ENCODE measurements at regions not wholly inside any gene's neighbourhood (a gene's known extent, or its start where the extent isn't known, plus 50 kb on each side); places are given as distances from the start of the nearest gene placed in this dataset.

GRCh38 chr3:150118219-150118618 is 147.5 kb upstream of the PFN2 start:
- Histone ChIP-seq H3K27ac (replicated peaks in 1 of 4) (no peak overlapping the region), H3K9me3 (peaks cover 0 to 5% (median 0%) of the 10 kb centered on the region in 4 donors), H3K4me3 (no peak overlapping the region), H3K4me1 (no peaks in the 10 kb centered on the region), H3K27me3 (no peaks in the 10 kb centered on the region), H3K36me3 (no peaks in the 10 kb centered on the region)
- TF ChIP-seq EP300 (IDR thresholded peaks at IDR 0.05), result no peak
- TF ChIP-seq POLR2A (IDR thresholded peaks at IDR 0.05; ENCODE audit: low read depth), result no peak
- TF ChIP-seq POLR2AphosphoS5 (IDR thresholded peaks at IDR 0.05), result no peak
- TF ChIP-seq CTCF (IDR thresholded peaks at IDR 0.05), result no peak
- intact Hi-C loops (cut with DNase I), result no loop called here
- 79% methylated on average over 1 of the region's 1 CpG for WGBS
- no peak for DNase-seq (ENCODE audit: extremely low spot score)

GRCh38 chr3:150117076-150117475 is 146.4 kb upstream of the PFN2 start:
- no peak for DNase-seq (ENCODE audit: extremely low spot score)
- intact Hi-C loops (cut with DNase I), result no loop called here
- WGBS, result 94% methylated on average over 1 of the region's 1 CpG
- H3K9me3 ChIP-seq, result no peaks in the 10 kb centered on the region
- no peaks in the 10 kb centered on the region for H3K27me3 ChIP-seq
- H3K36me3 ChIP-seq, result no peaks in the 10 kb centered on the region
- no peak overlapping the region for H3K4me3 ChIP-seq
- no peak overlapping the region for H3K27ac ChIP-seq (replicated peaks in 1 of 4)
- no peaks in the 10 kb centered on the region for H3K4me1 ChIP-seq
- TF ChIP-seq POLR2AphosphoS5 (IDR thresholded peaks at IDR 0.05) (no peak), CTCF (IDR thresholded peaks at IDR 0.05) (no peak), EP300 (IDR thresholded peaks at IDR 0.05) (no peak), POLR2A (IDR thresholded peaks at IDR 0.05; ENCODE audit: low read depth) (no peak)

DNA sequence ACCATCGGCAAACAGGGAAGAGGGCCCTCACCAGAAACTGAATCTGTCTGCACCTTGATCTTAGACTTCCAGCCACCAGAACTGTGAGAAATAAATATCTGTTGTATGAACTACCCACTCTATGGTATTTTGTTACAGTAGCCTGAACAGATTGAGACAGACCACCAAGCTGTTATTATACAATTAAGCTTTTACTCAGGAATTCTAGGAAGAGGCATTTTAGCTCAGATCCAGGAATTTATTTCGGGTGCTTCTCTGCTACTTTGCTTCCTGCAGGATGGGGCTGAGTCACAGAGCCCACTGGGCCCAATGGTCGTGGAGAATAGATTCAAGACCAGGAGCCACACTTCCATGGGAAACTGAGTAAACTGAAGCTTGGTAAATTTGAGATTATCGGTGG is 145.5 kb upstream of the PFN2 start:
- 74% methylated on average over 4 of the region's 4 CpGs for WGBS
- no peak for TF ChIP-seq POLR2AphosphoS5 (IDR thresholded peaks at IDR 0.05)
- TF ChIP-seq CTCF (IDR thresholded peaks at IDR 0.05), result no peak
- no peak for TF ChIP-seq EP300 (IDR thresholded peaks at IDR 0.05)
- no peak for TF ChIP-seq POLR2A (IDR thresholded peaks at IDR 0.05; ENCODE audit: low read depth)

GRCh38 chr3:150114873-150115540 is 144.3 kb upstream of the PFN2 start:
- Histone ChIP-seq H3K27ac (replicated peaks in 1 of 4) (no peak overlapping the region), H3K4me3 (no peak overlapping the region), H3K4me1 (no peaks in the 10 kb centered on the region), H3K9me3 (no peaks in the 10 kb centered on the region), H3K36me3 (no peaks in the 10 kb centered on the region), H3K27me3 (no peaks in the 10 kb centered on the region)
- WGBS, result 68% methylated on average over 3 of the region's 3 CpGs
- no peak for DNase-seq (ENCODE audit: extremely low spot score)
- intact Hi-C loops (cut with DNase I), result no loop called here
- TF ChIP-seq EP300 (IDR thresholded peaks at IDR 0.05), result no peak
- TF ChIP-seq POLR2A (IDR thresholded peaks at IDR 0.05; ENCODE audit: low read depth), result no peak

More for the DNA sequence above, 145.5 kb upstream of the PFN2 start:
- intact Hi-C loops (cut with DNase I), result no loop called here
- no peaks in the 10 kb centered on the region for H3K4me1 ChIP-seq
- H3K36me3 ChIP-seq, result no peaks in the 10 kb centered on the region
- H3K9me3 ChIP-seq, result no peaks in the 10 kb centered on the region
- H3K27me3 ChIP-seq, result no peaks in the 10 kb centered on the region
- H3K4me3 ChIP-seq, result no peak overlapping the region
- H3K27ac ChIP-seq (replicated peaks in 1 of 4), result no peak overlapping the region
- no peak for DNase-seq (ENCODE audit: extremely low spot score)

- no peak for DNase-seq (ENCODE audit: extremely low spot score)
- intact Hi-C loops (cut with DNase I), result no loop called here
- no peaks in the 10 kb centered on the region for H3K4me1 ChIP-seq
- H3K4me3 ChIP-seq, result no peak overlapping the region
- H3K9me3 ChIP-seq, result no peaks in the 10 kb centered on the region
- TF ChIP-seq POLR2A (IDR thresholded peaks at IDR 0.05; ENCODE audit: low read depth), result no peak
- TF ChIP-seq CTCF (IDR thresholded peaks at IDR 0.05), result no peak
- TF ChIP-seq POLR2AphosphoS5 (IDR thresholded peaks at IDR 0.05), result no peak
- TF ChIP-seq EP300 (IDR thresholded peaks at IDR 0.05), result no peak
- H3K36me3 ChIP-seq, result no peaks in the 10 kb centered on the region
- H3K27me3 ChIP-seq, result no peaks in the 10 kb centered on the region
- H3K27ac ChIP-seq (replicated peaks in 1 of 4), result no peak overlapping the region
- 64% methylated on average over 2 of the region's 2 CpGs for WGBS
Measured at GRCh38 chr3:150114273-150114672, 143.6 kb upstream of the PFN2 start.
